DND-41 (cell line): ENCODE measurements at regions not wholly inside any gene's neighbourhood (a gene's known extent, or its start where the extent isn't known, plus 50 kb on each side); places are given as distances from the start of the nearest gene placed in this dataset.

Experiments
- EZH2 ChIP-seq: IDR thresholded peaks from 3 replicates; pipeline ENCODE4 v1.6.1; 2012; ENCODE audit warnings: borderline replicate concordance, low read depth, mild to moderate bottlenecking, moderate library complexity, low read length, inconsistent platforms; ENCODE audit not compliant: severe bottlenecking
- TF ChIP-seq, protein P1 (sequence below): IDR thresholded peaks from 2 replicates; pipeline ENCODE4 v1.5.1; 2012; ENCODE audit warnings: borderline replicate concordance, low read length, moderate library complexity, mild to moderate bottlenecking; ENCODE audit not compliant: poor library complexity, severe bottlenecking; ENCODE audit errors: extremely low read depth

DNA sequence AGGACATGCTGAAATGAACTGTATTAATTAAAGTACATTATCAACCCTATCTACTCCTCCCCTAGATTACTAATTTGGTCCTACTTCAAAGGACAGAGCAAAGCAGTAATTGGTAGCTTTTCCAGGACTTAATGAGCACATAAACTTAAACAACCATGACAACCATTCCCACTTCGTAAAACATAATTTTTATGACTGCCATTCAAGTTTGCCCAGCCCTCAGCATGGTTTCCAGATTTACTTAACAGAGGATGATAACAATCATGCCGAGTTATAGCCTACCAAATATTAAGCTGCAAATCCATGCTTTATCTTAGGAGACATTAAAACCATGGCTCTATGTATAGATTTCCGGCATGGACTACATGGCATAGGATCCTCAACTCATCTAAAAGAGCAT, 401.1 kb upstream of the CHAC2 start:
- TF ChIP-seq, protein P1, sequence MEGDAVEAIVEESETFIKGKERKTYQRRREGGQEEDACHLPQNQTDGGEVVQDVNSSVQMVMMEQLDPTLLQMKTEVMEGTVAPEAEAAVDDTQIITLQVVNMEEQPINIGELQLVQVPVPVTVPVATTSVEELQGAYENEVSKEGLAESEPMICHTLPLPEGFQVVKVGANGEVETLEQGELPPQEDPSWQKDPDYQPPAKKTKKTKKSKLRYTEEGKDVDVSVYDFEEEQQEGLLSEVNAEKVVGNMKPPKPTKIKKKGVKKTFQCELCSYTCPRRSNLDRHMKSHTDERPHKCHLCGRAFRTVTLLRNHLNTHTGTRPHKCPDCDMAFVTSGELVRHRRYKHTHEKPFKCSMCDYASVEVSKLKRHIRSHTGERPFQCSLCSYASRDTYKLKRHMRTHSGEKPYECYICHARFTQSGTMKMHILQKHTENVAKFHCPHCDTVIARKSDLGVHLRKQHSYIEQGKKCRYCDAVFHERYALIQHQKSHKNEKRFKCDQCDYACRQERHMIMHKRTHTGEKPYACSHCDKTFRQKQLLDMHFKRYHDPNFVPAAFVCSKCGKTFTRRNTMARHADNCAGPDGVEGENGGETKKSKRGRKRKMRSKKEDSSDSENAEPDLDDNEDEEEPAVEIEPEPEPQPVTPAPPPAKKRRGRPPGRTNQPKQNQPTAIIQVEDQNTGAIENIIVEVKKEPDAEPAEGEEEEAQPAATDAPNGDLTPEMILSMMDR: no peak
- TF ChIP-seq EZH2: no peak
